AG09309 (cell line): ENCODE measurements at regions not wholly inside any gene's neighbourhood (a gene's known extent, or its start where the extent isn't known, plus 50 kb on each side); places are given as distances from the start of the nearest gene placed in this dataset.

Source experiments
- DNase-seq: peaks from one replicate; pipeline ENCODE4 v3.0.0-alpha.2; 2010; ENCODE audit warnings: low read depth
- H3K4me3 ChIP-seq: 2 replicates; pipeline ENCODE4 v1.5.1; 2011; ENCODE audit warnings: mild to moderate bottlenecking, low read depth, low read length, moderate library complexity; ENCODE audit not compliant: control insufficient read depth
- TF ChIP-seq, protein P1 (sequence below): IDR thresholded peaks from 2 replicates; pipeline ENCODE4 v1.5.1; 2011; ENCODE audit warnings: mild to moderate bottlenecking, low read depth, low read length, inconsistent platforms; ENCODE audit not compliant: insufficient read depth, control insufficient read depth; ENCODE audit errors: missing control alignments

- DNase-seq, result no peak
- no peak overlapping the region for H3K4me3 ChIP-seq
- TF ChIP-seq, protein P1, sequence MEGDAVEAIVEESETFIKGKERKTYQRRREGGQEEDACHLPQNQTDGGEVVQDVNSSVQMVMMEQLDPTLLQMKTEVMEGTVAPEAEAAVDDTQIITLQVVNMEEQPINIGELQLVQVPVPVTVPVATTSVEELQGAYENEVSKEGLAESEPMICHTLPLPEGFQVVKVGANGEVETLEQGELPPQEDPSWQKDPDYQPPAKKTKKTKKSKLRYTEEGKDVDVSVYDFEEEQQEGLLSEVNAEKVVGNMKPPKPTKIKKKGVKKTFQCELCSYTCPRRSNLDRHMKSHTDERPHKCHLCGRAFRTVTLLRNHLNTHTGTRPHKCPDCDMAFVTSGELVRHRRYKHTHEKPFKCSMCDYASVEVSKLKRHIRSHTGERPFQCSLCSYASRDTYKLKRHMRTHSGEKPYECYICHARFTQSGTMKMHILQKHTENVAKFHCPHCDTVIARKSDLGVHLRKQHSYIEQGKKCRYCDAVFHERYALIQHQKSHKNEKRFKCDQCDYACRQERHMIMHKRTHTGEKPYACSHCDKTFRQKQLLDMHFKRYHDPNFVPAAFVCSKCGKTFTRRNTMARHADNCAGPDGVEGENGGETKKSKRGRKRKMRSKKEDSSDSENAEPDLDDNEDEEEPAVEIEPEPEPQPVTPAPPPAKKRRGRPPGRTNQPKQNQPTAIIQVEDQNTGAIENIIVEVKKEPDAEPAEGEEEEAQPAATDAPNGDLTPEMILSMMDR, result no peak
These were observed 190.2 kb upstream of the APCDD1 start for GRCh38 chr18:10264260-10264659.

DNA sequence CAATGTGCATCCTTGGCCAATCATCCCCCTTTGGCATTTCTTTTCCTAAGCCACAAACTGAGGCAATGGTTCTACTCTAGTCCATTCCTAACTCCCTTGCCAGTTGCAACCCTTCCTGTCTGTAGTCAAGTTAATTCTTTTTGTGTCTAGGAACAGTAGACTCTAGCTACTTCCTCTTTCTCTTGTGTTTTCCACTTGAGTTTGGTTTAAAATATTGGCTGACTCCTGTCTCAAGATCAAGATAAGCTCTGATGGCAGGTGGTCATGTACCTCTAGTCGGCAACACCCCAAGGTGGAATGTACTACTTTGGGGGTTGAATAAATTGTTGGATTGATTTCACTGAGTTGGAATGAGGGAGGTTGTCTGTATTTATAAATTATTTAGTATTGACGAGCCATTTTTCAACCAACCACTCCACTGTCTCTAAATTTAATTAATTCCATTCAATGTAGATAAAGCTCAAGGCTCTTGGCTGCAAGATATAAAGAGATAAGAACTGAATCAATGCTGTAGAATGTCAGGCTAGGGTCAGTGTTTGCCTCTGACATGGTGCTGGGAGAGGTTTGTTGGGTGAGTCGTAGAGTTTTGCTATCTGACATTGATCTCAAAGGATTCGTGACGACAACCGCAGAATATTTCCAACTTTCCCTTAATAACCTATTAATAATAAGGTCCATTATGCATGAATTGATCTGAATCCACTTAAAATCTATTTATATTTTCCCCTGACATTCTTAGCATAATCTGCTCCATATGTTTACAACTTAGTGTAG, 188.7 kb upstream of the APCDD1 start:
- H3K4me3 ChIP-seq, result no peak overlapping the region
- TF ChIP-seq, protein P1, result no peak
- DNase-seq, result no peak

DNA sequence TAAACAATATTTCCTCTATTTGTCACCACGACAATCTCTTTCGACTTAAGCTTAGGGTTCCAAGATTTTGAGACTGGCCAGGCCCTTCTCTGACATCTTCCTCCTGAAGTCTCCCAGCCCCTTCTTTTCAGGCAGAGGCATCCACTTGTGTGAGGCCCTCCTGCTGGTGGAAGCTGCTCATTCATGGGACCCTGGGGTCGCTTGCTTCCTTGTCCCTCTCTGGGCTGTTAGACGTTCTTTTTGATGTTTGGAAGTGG, 188.2 kb upstream of the APCDD1 start:
- TF ChIP-seq, protein P1, result no peak
- no peak overlapping the region for H3K4me3 ChIP-seq
- no peak for DNase-seq

DNA sequence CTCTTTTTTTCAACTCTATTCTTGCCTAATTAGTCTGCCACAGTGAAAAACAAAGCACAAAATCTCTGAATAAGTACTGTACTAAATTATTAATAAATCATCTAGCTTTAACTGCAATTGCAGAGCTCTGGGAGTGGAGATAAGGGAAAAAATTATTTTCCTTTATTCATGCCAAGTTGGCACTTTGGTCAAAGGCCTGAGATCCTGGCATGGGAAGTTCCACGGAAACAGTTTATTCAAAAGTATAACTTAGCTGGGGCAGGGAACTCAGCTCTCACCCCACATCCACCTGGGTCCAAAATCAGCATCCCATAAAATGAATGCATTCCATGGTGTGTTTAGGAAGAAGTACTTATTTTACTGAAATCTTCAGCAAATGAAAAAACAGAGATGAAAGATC, 185.2 kb upstream of the APCDD1 start:
- no peak overlapping the region for H3K4me3 ChIP-seq
- no peak for DNase-seq
- TF ChIP-seq, protein P1, result no peak

- no peak overlapping the region for H3K4me3 ChIP-seq
- DNase-seq, result no peak
- TF ChIP-seq, protein P1, result no peak
These were observed 184.3 kb upstream of the APCDD1 start for GRCh38 chr18:10270151-10270571.

- TF ChIP-seq, protein P1, result no peak
- no peak overlapping the region for H3K4me3 ChIP-seq
- DNase-seq, result no peak
These were observed 183.0 kb upstream of the APCDD1 start for GRCh38 chr18:10271481-10271880.
